ENCODE measurements at regions not wholly inside any gene's neighbourhood (a gene's known extent, or its start where the extent isn't known, plus 50 kb on each side); places are given as distances from the start of the nearest gene placed in this dataset.

DNA sequence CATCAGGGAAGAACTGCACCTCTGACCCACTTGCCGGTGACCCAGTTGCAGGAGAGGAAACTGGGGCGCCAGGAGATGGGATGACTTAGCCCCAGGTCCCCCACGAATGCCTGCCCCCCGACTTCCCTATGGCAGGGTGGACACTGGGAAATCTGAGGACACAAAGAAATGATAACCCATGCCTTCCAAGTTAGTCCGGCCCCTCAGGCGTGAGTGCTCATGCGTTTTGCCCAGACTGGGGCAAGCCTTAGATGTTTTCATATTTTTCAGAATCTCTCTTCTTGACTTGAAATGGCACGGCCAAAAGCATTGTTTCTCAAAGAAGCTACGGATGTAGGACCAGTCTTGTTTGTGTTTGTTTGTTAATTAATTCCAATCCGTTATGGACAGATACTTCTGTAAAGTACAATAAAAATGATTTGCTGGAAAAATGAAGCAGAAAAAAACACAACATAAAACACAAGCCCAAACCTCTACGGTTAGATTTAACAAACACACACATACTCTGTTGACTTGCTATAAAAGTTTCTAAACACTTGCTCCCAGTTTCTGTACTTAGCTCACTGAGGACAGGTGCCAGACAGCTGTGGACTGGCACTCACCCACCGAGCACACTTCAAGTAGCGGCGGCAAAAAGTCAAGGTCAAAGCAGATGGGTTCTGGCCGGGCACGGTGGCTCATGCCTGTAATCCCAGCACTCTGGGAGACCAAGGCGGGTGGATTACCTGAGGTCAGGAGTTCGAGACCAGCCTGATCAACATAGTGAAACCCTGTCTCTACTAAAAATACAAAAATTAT is 341.5 kb downstream of the BCOR start:
- Histone ChIP-seq H3K36me3 (ENCODE audit: control insufficient read depth, insufficient read depth, low read length) (no peaks in the 10 kb centered on the region), H3K27ac (ENCODE audit: low read length) (peak overlapping the region; percentile 72), H3K9me3 (replicated peaks; ENCODE audit: control insufficient read depth, low read depth, low read length) (no peaks in the 10 kb centered on the region), H3K4me3 (ENCODE audit: low read length) (no peak overlapping the region), H3K4me1 (ENCODE audit: control insufficient read depth, insufficient read depth, low read length) (peaks cover 59% of the 10 kb centered on the region), H3K27me3 (ENCODE audit: control insufficient read depth, insufficient read depth, low read length) (peaks cover 23% of the 10 kb centered on the region)
- 75% methylated on average over 12 of the region's 18 CpGs for WGBS (ENCODE audit: insufficient coverage)
- DNase-seq: peak; percentile 75

- no peak overlapping the region for H3K4me3 ChIP-seq (ENCODE audit: low read length)
- WGBS (ENCODE audit: insufficient coverage): 43% methylated on average over 4 of the region's 6 CpGs
- peaks cover 54% of the 10 kb centered on the region for H3K4me1 ChIP-seq (ENCODE audit: control insufficient read depth, insufficient read depth, low read length)
- H3K36me3 ChIP-seq (ENCODE audit: control insufficient read depth, insufficient read depth, low read length): no peaks in the 10 kb centered on the region
- no peaks in the 10 kb centered on the region for H3K9me3 ChIP-seq (replicated peaks; ENCODE audit: control insufficient read depth, low read depth, low read length)
- H3K27me3 ChIP-seq (ENCODE audit: control insufficient read depth, insufficient read depth, low read length): peaks cover 25% of the 10 kb centered on the region
- no peak for DNase-seq
- H3K27ac ChIP-seq (ENCODE audit: low read length): no peak overlapping the region
These were observed 339.8 kb downstream of the BCOR start for GRCh38 chrX:39757971-39758370.

DNA sequence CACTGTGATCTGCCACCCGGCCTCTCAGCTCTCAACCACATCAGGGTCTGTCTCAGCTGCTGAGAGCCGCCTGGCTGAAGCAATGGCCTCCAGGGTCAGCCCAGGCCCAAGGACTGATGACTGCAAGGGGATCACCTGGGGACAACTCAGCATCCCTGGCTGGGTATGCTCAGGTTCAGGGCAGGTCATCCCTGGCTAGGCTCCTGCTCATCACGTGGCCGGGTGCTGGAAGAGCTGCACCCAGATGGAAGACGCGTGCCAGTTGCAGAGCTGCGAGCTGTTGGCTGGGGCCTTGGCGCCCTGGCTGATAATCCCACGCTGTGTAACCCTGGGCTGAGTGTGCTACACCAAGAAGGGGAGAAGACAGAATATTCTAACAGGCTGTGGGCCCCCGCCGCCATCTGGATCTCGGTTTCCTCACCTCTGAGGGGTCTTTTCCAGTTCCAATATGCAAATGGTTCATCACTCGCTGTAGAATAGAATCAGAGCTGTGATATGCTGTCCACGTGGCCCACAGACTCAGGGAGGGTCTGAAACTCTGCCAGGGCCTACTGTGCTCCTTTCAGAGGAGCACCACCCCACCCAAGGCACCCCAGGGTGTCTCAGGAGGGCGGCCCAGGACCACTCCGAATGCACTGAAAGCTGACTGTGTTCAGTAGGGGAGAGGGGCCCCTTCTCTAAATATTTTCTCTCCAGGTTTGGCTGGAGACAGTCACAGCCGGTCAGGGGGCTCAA is 338.8 kb downstream of the BCOR start:
- no peaks in the 10 kb centered on the region for H3K36me3 ChIP-seq (ENCODE audit: control insufficient read depth, insufficient read depth, low read length)
- WGBS (ENCODE audit: insufficient coverage): 75% methylated on average over 11 of the region's 17 CpGs

GRCh38 chrX:39759526-39760224 is 338.1 kb downstream of the BCOR start:
- H3K27me3 ChIP-seq (ENCODE audit: control insufficient read depth, insufficient read depth, low read length): peaks cover 28% of the 10 kb centered on the region
- no peak overlapping the region for H3K4me3 ChIP-seq (ENCODE audit: low read length)
- DNase-seq: peak; percentile 77
- 48% methylated on average over 12 of the region's 15 CpGs for WGBS (ENCODE audit: insufficient coverage)
- H3K4me1 ChIP-seq (ENCODE audit: control insufficient read depth, insufficient read depth, low read length): peaks cover 52% of the 10 kb centered on the region
- no peaks in the 10 kb centered on the region for H3K9me3 ChIP-seq (replicated peaks; ENCODE audit: control insufficient read depth, low read depth, low read length)
- peak overlapping the region; percentile 49 for H3K27ac ChIP-seq (ENCODE audit: low read length)
- H3K36me3 ChIP-seq (ENCODE audit: control insufficient read depth, insufficient read depth, low read length): no peaks in the 10 kb centered on the region

More for the DNA sequence above, 338.8 kb downstream of the BCOR start:
- Histone ChIP-seq H3K4me3 (ENCODE audit: low read length) (no peak overlapping the region), H3K27me3 (ENCODE audit: control insufficient read depth, insufficient read depth, low read length) (peaks cover 25% of the 10 kb centered on the region), H3K4me1 (ENCODE audit: control insufficient read depth, insufficient read depth, low read length) (peaks cover 51% of the 10 kb centered on the region), H3K27ac (ENCODE audit: low read length) (peak overlapping the region; percentile 49), H3K9me3 (replicated peaks; ENCODE audit: control insufficient read depth, low read depth, low read length) (no peaks in the 10 kb centered on the region)
- DNase-seq: no peak

- peaks cover 34% of the 10 kb centered on the region for H3K27me3 ChIP-seq (ENCODE audit: control insufficient read depth, insufficient read depth, low read length)
- WGBS (ENCODE audit: insufficient coverage): no CpG with 5 or more reads among the region's 3 CpGs
These were observed 336.8 kb downstream of the BCOR start for GRCh38 chrX:39760930-39761329.

GRCh38 chrX:39762266-39762841 is 335.4 kb downstream of the BCOR start:
- peaks cover 53% of the 10 kb centered on the region for H3K4me1 ChIP-seq (ENCODE audit: control insufficient read depth, insufficient read depth, low read length)
- no peak overlapping the region for H3K4me3 ChIP-seq (ENCODE audit: low read length)
- H3K27ac ChIP-seq (ENCODE audit: low read length): no peak overlapping the region
- peaks cover 41% of the 10 kb centered on the region for H3K27me3 ChIP-seq (ENCODE audit: control insufficient read depth, insufficient read depth, low read length)
- H3K36me3 ChIP-seq (ENCODE audit: control insufficient read depth, insufficient read depth, low read length): no peaks in the 10 kb centered on the region
- no peaks in the 10 kb centered on the region for H3K9me3 ChIP-seq (replicated peaks; ENCODE audit: control insufficient read depth, low read depth, low read length)
- 75% methylated on average over 2 of the region's 5 CpGs for WGBS (ENCODE audit: insufficient coverage)
- DNase-seq: no peak

More at GRCh38 chrX:39760930-39761329, 336.8 kb downstream of the BCOR start:
- DNase-seq: no peak
- H3K4me3 ChIP-seq (ENCODE audit: low read length): no peak overlapping the region
- peaks cover 47% of the 10 kb centered on the region for H3K4me1 ChIP-seq (ENCODE audit: control insufficient read depth, insufficient read depth, low read length)
- H3K27ac ChIP-seq (ENCODE audit: low read length): no peak overlapping the region
- no peaks in the 10 kb centered on the region for H3K36me3 ChIP-seq (ENCODE audit: control insufficient read depth, insufficient read depth, low read length)
- H3K9me3 ChIP-seq (replicated peaks; ENCODE audit: control insufficient read depth, low read depth, low read length): no peaks in the 10 kb centered on the region

GRCh38 chrX:39764441-39764914 is 333.3 kb downstream of the BCOR start:
- H3K4me3 ChIP-seq (ENCODE audit: low read length): no peak overlapping the region
- no peaks in the 10 kb centered on the region for H3K9me3 ChIP-seq (replicated peaks; ENCODE audit: control insufficient read depth, low read depth, low read length)
- no peak for DNase-seq
- no peak overlapping the region for H3K27ac ChIP-seq (ENCODE audit: low read length)
- peaks cover 52% of the 10 kb centered on the region for H3K27me3 ChIP-seq (ENCODE audit: control insufficient read depth, insufficient read depth, low read length)
- H3K36me3 ChIP-seq (ENCODE audit: control insufficient read depth, insufficient read depth, low read length): no peaks in the 10 kb centered on the region
- peaks cover 41% of the 10 kb centered on the region for H3K4me1 ChIP-seq (ENCODE audit: control insufficient read depth, insufficient read depth, low read length)
- WGBS (ENCODE audit: insufficient coverage): 65% methylated on average over 4 of the region's 10 CpGs

DNA sequence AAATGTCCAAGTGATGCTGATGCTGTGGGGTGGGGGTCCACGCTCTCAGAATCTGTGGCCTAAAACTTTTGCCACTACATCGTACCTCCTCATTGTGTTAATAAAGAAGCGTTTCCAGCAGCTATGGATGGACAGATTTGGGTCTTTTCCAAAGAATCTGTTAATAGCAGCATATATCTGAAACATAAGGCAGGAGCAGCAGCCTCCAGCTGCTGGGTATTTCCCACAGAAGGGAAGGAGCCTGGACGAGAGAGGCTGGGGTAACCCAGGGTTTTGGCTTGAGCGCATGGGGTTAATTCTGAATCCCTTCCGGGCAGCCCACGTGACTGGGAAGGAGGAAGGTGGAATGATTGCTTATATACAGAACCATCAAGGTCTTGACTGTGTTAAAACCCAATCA is 332.4 kb downstream of the BCOR start:
- DNase-seq: no peak
- WGBS (ENCODE audit: insufficient coverage): 0% methylated on average over 1 of the region's 7 CpGs
- Histone ChIP-seq H3K4me3 (ENCODE audit: low read length) (no peak overlapping the region), H3K4me1 (ENCODE audit: control insufficient read depth, insufficient read depth, low read length) (peaks cover 33% of the 10 kb centered on the region), H3K27me3 (ENCODE audit: control insufficient read depth, insufficient read depth, low read length) (peaks cover 60% of the 10 kb centered on the region), H3K27ac (ENCODE audit: low read length) (no peak overlapping the region), H3K36me3 (ENCODE audit: control insufficient read depth, insufficient read depth, low read length) (no peaks in the 10 kb centered on the region), H3K9me3 (replicated peaks; ENCODE audit: control insufficient read depth, low read depth, low read length) (no peaks in the 10 kb centered on the region)

DNA sequence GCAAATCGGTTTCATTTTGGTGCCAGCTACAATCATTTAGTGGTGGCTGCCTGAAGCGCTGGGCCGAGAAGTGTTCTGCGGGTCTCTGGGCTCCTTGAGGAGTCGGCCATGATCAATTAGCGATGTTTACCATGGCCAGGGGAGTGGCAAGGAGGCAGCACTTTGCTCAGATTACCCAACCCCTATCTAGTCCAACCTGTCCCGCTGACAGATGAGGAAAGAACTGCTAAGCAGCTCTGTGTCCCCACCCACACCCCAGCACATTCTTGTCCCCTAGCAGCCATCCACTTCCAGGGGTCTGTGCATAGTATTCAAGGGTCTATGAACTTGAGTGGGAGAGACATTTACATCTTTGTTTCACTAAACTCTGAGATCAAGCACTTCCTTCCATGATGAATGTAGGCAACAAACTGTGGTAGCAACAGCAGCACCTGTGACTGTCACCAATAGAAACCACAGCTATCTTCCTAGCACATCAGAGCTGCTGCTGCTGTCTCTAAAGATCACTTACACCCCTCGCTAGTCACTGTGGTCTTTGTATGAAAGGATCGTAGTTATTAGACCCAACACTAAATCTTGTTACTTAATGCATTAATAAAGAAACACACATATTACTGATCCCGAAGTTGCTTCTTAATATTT is 331.6 kb downstream of the BCOR start:
- Histone ChIP-seq H3K36me3 (ENCODE audit: control insufficient read depth, insufficient read depth, low read length) (no peaks in the 10 kb centered on the region), H3K27me3 (ENCODE audit: control insufficient read depth, insufficient read depth, low read length) (peaks cover 58% of the 10 kb centered on the region), H3K4me3 (ENCODE audit: low read length) (no peak overlapping the region), H3K4me1 (ENCODE audit: control insufficient read depth, insufficient read depth, low read length) (peaks cover 27% of the 10 kb centered on the region), H3K9me3 (replicated peaks; ENCODE audit: control insufficient read depth, low read depth, low read length) (no peaks in the 10 kb centered on the region), H3K27ac (ENCODE audit: low read length) (no peak overlapping the region)
- no peak for DNase-seq
- 72% methylated on average over 2 of the region's 10 CpGs for WGBS (ENCODE audit: insufficient coverage)

Data from muscle of leg (tissue), 3 donors.